GM18951 (cell line): ENCODE measurements at regions not wholly inside any gene's neighbourhood (a gene's known extent, or its start where the extent isn't known, plus 50 kb on each side); places are given as distances from the start of the nearest gene placed in this dataset.

Experiments used
- POLR2A ChIP-seq: IDR thresholded peaks from 4 replicates; pipeline ENCODE4 v1.6.1; 2011; ENCODE audit warnings: mild to moderate bottlenecking; ENCODE audit not compliant: insufficient read length, insufficient read depth; ENCODE audit errors: extremely low read depth
- in situ Hi-C: fragments of 300-500 bp; cut with MboI; formaldehyde crosslinking; loops from one replicate; pipeline ENCODE4 v1.12.0; 2022; ENCODE audit warnings: low sequenced_read_pairs, mixed read lengths, inconsistent platforms; ENCODE audit not compliant: unreplicated experiment

- no peak for TF ChIP-seq POLR2A
- in situ Hi-C loops, result no loop called here
Observed at GRCh38 chr4:53805291-53805690, 214.0 kb upstream of the LNX1 start.

GRCh38 chr4:53804719-53805118, 213.4 kb upstream of the LNX1 start:
- no peak for TF ChIP-seq POLR2A
- in situ Hi-C loops, result no loop called here

DNA sequence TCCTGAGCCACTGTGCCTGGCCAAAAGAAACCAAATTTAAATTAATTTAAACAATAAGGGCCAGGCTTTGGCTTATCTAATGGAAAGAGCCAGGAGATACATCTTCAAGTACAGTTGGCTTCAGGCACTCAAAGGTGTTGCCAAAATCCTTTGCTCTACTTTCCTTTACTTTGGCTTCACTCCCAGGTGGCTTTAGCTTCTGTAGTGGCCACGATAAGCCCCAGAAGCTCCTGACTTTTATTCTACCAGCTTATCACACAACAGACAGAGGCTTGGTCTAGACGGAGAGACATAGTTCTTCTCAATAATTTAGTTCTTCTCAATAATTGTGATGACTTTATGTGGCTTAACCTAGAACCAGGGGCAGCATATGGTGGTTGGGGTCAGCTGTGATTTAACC, 211.2 kb upstream of the LNX1 start:
- in situ Hi-C loops, result no loop called here
- TF ChIP-seq POLR2A, result no peak

DNA sequence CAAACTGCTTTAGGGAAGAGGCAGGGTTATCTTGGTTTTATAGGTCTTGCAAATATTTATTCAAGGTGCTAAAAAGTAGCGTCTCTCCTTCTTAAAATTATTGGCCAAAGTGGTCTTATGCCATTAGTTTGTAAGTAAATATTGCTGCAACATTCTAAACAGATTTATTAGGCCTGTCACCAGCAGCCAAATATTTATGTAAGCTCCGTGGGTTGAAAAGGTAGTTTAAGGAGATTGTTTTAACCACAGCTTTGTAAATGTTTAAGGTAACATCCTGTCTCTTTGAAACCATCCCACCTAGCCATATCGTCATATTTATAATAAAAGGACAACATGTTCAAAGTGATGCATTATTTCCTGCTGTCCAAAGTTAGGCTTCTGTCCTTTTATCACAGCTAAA, 210.1 kb upstream of the LNX1 start:
- TF ChIP-seq POLR2A, result no peak
- in situ Hi-C loops, result no loop called here

- in situ Hi-C loops, result no loop called here
- no peak for TF ChIP-seq POLR2A
Observed at GRCh38 chr4:53800741-53801140, 209.5 kb upstream of the LNX1 start.

DNA sequence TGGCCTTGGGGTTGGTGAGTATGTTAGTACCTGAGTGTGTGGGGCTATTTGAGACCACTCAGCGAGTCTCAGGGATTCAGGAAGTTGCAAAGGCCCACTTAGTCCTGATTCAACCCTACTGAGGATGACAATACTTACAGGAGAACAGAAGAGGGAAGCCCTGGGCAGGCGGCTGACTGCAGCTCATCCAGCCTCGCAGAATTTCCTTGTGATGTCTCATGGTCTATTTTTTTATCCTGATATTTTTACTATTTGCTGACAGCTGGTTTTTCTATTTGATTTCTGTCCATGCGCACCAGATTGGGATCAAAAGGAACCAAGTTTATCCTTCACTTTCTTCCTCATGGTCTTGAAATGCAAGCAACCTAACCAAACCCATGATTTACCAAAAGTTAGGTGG, 201.8 kb upstream of the LNX1 start:
- TF ChIP-seq POLR2A, result no peak
- in situ Hi-C loops, result no loop called here

DNA sequence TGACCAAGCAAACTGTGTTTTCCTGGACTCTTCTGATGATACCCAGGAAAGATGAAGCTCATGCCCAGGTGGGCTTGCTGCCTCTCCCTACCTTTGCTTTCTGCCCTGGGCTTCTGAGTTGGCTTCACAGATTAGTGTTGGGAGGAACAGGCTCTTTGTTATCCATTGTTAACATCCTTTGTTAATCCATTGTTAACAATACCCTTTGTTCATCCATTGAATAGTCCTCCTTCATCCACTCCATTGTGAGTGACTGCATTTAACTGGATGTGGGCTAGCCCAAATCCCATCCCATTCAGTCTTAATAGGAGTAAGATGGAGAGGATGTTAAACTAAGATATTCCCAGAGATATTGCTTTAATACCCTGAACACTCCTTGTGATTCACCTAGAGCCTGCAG, 199.0 kb upstream of the LNX1 start:
- in situ Hi-C loops, result no loop called here
- TF ChIP-seq POLR2A, result no peak

DNA sequence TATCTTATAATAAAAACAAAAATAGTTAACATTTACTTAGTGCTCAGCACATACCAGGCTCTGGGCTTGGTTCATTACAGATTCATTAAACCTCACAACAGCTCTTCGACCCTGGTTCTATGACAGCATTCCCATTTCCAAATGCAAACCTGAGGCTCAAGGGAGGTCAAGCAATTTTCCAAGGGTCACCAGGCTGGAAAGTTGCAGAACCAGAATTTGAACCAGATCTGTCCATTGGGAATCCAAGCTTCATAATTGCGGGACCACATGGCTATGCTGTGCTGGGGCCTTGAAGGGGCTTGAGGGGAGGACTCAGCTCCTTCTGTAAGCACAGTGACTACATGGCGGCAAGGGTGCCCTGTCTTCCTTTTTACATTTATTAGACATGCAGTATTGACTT, 197.3 kb upstream of the LNX1 start:
- TF ChIP-seq POLR2A, result no peak
- in situ Hi-C loops, result no loop called here

- no peak for TF ChIP-seq POLR2A
- in situ Hi-C loops, result no loop called here
Observed at GRCh38 chr4:53788011-53788410, 196.7 kb upstream of the LNX1 start.

- in situ Hi-C loops, result no loop called here
- no peak for TF ChIP-seq POLR2A
Observed at GRCh38 chr4:53786632-53787031, 195.3 kb upstream of the LNX1 start.

DNA sequence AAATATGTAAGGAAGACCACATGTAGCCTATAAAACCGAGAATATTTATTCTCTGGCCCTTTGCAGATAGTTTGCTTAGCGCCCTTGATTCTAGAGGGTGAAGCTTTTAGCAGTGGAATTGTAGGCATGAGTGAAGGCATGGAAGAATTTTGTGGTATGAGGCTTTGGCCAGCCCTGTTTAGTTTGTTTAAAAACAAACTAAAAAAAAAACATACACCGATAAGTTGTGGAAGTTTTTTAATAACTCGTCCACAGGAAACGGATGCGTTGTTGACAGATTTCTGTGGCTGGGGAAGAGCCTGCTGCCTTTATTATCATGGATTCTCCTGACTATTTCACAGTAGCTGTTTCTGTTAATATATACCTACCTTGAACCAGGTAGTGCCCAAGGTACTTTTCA, 194.7 kb upstream of the LNX1 start:
- TF ChIP-seq POLR2A, result no peak
- in situ Hi-C loops, result no loop called here

DNA sequence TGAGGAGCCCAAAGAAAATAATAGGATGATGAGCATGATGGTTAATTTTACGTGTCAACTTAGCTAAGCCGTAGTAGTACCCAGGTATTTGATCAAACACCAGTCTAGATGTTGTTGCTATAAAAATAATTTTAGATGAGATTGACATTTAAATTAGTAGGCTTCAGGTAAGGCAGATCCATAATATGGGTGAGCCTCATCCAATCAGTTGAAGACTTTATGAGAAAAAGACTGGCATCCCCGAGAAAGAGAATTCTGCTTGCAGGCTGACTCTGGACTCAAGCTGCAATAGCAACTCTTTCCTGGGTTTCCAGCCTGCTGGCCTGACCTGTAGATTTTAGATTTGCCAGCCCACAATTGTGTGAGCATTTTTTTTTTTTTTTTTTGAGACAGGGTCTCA, 192.8 kb upstream of the LNX1 start:
- in situ Hi-C loops, result no loop called here
- no peak for TF ChIP-seq POLR2A

DNA sequence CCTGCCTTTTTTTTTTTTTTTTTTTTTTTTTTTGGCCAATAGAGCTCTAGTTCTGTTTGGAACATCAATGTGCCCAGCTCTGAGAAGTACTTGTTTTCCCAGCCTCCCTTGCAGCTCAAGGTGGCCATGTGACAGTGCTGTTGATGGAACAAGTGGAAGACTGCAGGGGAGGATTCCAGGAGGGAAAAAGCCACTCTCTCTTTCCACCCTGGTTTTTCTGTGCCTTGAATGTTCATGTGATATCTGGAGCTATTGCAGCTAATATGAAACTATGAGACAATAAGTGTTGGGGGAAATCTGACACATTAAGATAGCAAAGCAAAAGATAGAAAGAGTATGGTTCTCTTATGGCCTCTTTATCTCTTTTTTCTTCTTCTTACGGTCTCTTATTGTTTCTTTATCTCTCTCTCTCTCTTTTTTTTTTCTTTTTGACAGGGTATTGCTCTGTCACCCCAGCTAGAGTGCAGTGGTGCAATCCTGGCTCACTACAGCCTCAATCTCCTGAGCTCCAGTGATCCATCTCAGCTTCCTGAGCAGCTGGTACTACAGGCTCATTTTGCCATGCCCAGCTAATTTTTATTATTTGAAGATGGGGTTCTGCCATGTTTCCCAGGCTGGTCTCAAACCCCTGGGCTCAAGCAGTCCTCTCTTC, 192.0 kb upstream of the LNX1 start:
- in situ Hi-C loops, result no loop called here
- no peak for TF ChIP-seq POLR2A

DNA sequence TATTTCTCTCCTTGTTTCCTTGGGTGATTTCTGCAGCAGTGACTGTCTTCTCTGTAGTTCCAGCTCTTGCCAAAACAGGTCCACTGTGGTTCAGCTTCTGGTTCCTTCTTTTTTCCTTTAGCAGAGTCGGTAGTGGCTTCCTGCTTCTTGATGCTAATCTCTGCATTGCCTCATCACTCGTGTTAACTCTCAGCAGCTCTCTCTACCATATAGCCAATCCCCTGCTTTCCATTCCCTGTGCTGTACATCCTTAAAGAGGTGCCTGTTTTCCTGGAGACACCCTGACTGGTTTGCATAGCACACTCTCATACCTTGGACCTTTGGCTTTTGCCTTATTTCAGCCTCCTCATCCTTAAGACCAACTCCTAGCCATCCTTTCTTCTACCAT, 191.2 kb upstream of the LNX1 start:
- no peak for TF ChIP-seq POLR2A
- in situ Hi-C loops, result no loop called here

- in situ Hi-C loops, result no loop called here
- TF ChIP-seq POLR2A, result no peak
Observed at GRCh38 chr4:53781629-53782457, 190.6 kb upstream of the LNX1 start.
